ENCODE measurements at regions not wholly inside any gene's neighbourhood (a gene's known extent, or its start where the extent isn't known, plus 50 kb on each side); places are given as distances from the start of the nearest gene placed in this dataset.
"Not testable (repeated sequence)": the region's sequence is repeated elsewhere in the genome, so short reads cannot be mapped to it uniquely, and the experiment has no call there.

DNA sequence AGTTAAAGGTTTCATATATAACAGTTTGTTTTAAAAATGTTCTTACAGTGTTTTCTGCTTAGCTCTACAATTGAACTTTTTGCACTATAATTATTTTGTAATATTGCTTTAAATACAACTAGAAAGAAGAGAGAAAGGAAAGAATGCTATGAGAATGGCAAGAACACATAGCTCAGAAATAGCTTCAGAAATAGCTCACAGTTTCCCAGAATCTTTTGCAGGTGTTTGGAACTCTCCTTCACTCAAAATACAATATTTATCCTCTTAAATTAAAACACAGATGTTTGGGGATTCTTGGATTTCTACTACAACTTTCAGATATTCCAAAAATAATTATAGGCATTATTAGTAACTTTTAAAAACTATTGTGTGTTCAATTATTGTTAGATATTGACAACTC lies 658.0 kb upstream of the DPPA4 start:
- H3K9me2 ChIP-seq (replicated peaks; ENCODE audit: low read length): no peaks in the 10 kb centered on the region
- no TSS peak for BruUV-seq (replicated peaks)
- ATAC-seq: no peak
- H3K27ac ChIP-seq (ENCODE audit: low read length): no peak overlapping the region
- no peaks in the 10 kb centered on the region for H3F3A ChIP-seq (ENCODE audit: low read length, unreplicated experiment)
- no peaks in the 10 kb centered on the region for H3K4me1 ChIP-seq (ENCODE audit: insufficient read depth, low read length)
- no peak overlapping the region for H3K4me3 ChIP-seq (ENCODE audit: low read length)
- H3K79me2 ChIP-seq (ENCODE audit: low read length): no peaks in the 10 kb centered on the region
- TF ChIP-seq, protein P1, sequence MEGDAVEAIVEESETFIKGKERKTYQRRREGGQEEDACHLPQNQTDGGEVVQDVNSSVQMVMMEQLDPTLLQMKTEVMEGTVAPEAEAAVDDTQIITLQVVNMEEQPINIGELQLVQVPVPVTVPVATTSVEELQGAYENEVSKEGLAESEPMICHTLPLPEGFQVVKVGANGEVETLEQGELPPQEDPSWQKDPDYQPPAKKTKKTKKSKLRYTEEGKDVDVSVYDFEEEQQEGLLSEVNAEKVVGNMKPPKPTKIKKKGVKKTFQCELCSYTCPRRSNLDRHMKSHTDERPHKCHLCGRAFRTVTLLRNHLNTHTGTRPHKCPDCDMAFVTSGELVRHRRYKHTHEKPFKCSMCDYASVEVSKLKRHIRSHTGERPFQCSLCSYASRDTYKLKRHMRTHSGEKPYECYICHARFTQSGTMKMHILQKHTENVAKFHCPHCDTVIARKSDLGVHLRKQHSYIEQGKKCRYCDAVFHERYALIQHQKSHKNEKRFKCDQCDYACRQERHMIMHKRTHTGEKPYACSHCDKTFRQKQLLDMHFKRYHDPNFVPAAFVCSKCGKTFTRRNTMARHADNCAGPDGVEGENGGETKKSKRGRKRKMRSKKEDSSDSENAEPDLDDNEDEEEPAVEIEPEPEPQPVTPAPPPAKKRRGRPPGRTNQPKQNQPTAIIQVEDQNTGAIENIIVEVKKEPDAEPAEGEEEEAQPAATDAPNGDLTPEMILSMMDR (conservative IDR thresholded peaks at IDR 0.05; ENCODE audit: low read depth, low read length): no peak
- TF ChIP-seq EZH2 (IDR thresholded peaks at IDR 0.05; ENCODE audit: low read length, unreplicated experiment) (no peak), EZH2phosphoT487 (IDR thresholded peaks at IDR 0.05; ENCODE audit: borderline replicate concordance, low read length) (no peak)
- H3K9me3 ChIP-seq (ENCODE audit: low read length): no peaks in the 10 kb centered on the region
- no peak overlapping the region for H2AFZ ChIP-seq (ENCODE audit: low read length)
- DNase-seq: no peak
- H3K4me2 ChIP-seq (ENCODE audit: low read length): no peak overlapping the region
- intact Hi-C loops (cut with micrococcal nuclease): no loop called here
- POLR2A ChIA-PET (ENCODE audit: unreplicated experiment): no interaction called here
- no peaks in the 10 kb centered on the region for H4K20me1 ChIP-seq (ENCODE audit: low read length)
- H3K36me3 ChIP-seq (ENCODE audit: low read depth, low read length): no peaks in the 10 kb centered on the region
- H3K27me3 ChIP-seq (ENCODE audit: low read length): no peaks in the 10 kb centered on the region
- H3K9ac ChIP-seq (ENCODE audit: low read length): no peak overlapping the region
- CTCF ChIA-PET: no interaction called here

DNA sequence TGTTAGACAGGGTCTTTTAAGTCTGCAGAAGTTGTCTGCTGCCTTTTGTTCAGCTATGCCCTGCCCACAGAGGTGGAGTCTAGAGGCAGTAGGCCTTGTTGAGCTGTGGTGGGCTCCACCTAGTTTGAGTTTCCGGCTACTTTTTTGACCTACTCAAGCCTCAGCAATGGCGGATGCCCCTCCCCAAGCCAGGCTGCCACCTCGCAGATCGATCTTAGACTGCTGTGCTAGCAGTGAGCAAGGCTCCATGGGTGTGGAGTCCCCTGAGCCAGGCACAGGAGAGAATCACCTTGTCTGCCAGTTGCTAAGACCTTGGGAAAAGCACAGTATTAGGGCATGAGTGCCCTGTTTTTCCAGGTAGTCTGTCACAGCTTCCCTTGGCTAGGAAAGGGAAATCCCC lies 664.6 kb upstream of the DPPA4 start:
- H2AFZ ChIP-seq (ENCODE audit: low read length); H3K27ac ChIP-seq (ENCODE audit: low read length); H3K4me2 ChIP-seq (ENCODE audit: low read length); ATAC-seq; POLR2A ChIA-PET (ENCODE audit: unreplicated experiment); H3K9ac ChIP-seq (ENCODE audit: low read length); H3K27me3 ChIP-seq (ENCODE audit: low read length); H3K79me2 ChIP-seq (ENCODE audit: low read length); BruUV-seq (replicated peaks); H4K20me1 ChIP-seq (ENCODE audit: low read length); CTCF ChIA-PET; H3K4me3 ChIP-seq (ENCODE audit: low read length); DNase-seq; intact Hi-C loops (cut with micrococcal nuclease); H3K36me3 ChIP-seq (ENCODE audit: low read depth, low read length); H3K4me1 ChIP-seq (ENCODE audit: insufficient read depth, low read length); H3F3A ChIP-seq (ENCODE audit: low read length, unreplicated experiment); H3K9me2 ChIP-seq (replicated peaks; ENCODE audit: low read length); H3K9me3 ChIP-seq (ENCODE audit: low read length): not testable (repeated sequence)

DNA sequence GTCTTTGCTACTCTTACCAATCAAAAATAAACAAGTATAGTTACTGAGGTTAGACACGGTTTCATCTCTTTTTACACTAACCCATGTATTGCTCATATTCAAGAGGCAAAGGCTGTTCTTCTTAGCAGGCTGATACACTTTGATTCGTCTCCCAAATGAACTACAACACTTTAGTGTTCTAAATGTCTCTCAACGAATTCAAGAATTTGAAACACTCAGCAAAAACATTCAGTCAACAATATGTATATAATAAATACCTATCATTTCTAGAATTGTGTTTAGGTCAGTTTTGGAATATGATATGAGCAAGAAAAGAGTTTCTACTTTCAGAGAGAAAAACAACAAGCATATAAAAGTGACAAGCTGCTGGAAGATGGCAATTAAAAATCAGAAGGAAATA lies 669.6 kb upstream of the DPPA4 start:
- Histone ChIP-seq H3K4me2 (ENCODE audit: low read length) (no peak overlapping the region), H3K4me3 (ENCODE audit: low read length) (no peak overlapping the region), H3K27me3 (ENCODE audit: low read length) (no peaks in the 10 kb centered on the region), H3K36me3 (ENCODE audit: low read depth, low read length) (no peaks in the 10 kb centered on the region), H4K20me1 (ENCODE audit: low read length) (no peaks in the 10 kb centered on the region), H3F3A (ENCODE audit: low read length, unreplicated experiment) (no peaks in the 10 kb centered on the region), H3K4me1 (ENCODE audit: insufficient read depth, low read length) (no peaks in the 10 kb centered on the region), H3K79me2 (ENCODE audit: low read length) (no peaks in the 10 kb centered on the region), H3K9me2 (replicated peaks; ENCODE audit: low read length) (no peaks in the 10 kb centered on the region), H3K9me3 (ENCODE audit: low read length) (no peaks in the 10 kb centered on the region), H3K27ac (ENCODE audit: low read length) (no peak overlapping the region), H3K9ac (ENCODE audit: low read length) (no peak overlapping the region), H2AFZ (ENCODE audit: low read length) (no peak overlapping the region)
- ChIA-PET CTCF (no interaction called here), POLR2A (ENCODE audit: unreplicated experiment) (no interaction called here)
- BruUV-seq (replicated peaks): no TSS peak
- no peak for DNase-seq
- TF ChIP-seq EZH2phosphoT487 (IDR thresholded peaks at IDR 0.05; ENCODE audit: borderline replicate concordance, low read length) (no peak), EZH2 (IDR thresholded peaks at IDR 0.05; ENCODE audit: low read length, unreplicated experiment) (no peak)
- TF ChIP-seq, protein P1 (conservative IDR thresholded peaks at IDR 0.05; ENCODE audit: low read depth, low read length): no peak
- intact Hi-C loops (cut with micrococcal nuclease): no loop called here
- ATAC-seq: no peak

Measured in PC-3 (cell line).